ENCODE measurements at regions not wholly inside any gene's neighbourhood (a gene's known extent, or its start where the extent isn't known, plus 50 kb on each side); places are given as distances from the start of the nearest gene placed in this dataset.

DNA sequence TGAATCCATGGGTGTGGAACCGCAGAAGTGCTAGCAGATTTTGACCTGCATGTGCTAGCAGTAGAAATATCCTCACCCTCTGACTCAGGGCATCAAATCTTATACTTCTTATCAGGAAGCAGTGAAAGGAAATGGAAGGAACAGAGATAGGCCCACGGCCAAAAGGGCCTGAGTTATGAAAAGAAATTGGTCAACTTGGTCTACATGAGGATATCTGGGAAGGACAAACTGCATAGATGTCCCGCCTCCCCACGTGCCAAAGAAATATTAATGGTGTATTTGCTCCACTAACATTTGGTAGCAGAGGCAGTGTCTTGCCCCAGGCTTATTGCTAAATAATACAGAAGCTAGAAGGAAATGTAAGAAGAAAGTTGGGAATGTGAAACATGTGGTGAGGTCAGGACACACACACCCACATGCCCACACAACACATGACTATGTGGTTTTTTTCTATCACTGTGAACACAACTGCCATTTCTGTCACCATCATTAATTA is 93.6 kb upstream of the COL8A1 start:
- DNase-seq (ENCODE audit: extremely low read depth in 1 of 11, low read depth in 9 of 11, low spot score in 4 of 11): no peak

DNA sequence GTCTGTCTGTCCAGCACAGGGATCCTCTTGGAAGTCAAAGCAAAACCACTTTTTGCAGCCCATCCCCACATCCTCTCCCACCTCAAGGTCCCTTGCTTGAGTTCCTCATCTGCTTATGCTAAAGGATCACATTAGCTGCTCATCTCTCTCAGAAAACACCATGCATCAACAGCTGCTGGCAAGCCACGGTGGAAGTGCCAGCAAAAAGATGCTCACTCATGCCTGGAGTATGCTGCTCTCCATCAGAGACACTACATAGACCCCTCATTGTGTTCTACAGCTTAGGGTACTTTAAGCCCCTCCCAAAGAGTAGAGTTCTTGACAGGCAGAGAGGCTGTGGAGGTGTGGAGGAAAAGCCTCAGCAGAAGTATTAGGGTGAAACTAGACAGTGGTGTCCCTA is 94.6 kb upstream of the COL8A1 start:
- no peak for DNase-seq (ENCODE audit: extremely low read depth in 1 of 11, low read depth in 9 of 11, low spot score in 4 of 11)

DNA sequence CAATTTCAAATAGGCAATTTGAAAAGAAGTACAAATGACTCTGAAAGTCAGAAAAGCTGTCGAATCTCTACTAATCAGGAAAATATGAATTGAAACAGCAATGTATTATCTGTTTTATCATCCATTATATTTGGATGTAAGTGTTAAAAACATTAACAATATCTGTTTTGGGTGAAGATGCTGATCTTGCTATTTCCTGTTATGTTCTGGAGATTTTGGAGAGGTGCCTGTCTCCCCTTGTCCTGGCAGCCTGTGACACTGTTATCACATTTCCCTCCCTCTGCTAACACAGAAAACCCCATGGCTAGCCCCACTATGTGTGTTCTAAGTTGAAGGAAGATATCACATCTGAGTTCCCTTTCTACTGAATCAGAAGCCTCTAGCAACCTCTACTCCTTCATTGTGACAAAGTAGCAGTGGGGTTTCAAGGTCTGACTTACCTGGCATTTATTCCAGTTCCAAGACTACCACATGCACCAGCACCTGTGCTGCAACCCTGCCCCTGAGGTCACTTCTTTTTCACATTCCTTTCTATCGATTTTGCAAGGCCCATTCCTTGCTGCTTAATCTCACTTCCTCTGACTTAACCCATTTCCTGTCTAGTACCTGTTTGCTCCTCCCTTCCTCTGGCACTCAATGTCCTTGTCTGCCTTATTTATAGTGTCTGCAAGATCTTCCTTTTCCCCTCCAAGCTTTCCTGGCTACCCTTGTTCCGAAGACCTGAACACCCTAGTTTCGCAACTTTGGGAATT is 95.5 kb upstream of the COL8A1 start:
- no peak for DNase-seq (ENCODE audit: extremely low read depth in 1 of 11, low read depth in 9 of 11, low spot score in 4 of 11)

DNA sequence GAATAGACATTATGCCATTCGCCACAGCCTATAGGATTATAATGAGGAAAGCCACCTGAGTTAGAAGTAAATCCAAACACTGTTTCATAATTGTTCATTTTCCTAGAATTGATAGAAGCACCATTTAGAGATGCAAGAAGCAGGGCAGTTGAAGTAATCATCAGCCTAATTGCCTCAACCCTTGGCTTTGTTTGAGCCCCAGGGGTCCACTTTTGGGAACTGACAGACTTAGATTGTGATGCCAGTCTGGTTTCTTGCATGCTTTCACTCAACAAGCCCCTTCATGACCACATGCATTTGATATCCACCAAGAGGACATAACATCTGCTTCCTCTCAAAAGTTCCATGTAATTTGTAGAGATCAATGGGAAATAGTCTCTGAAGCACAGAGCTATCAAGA is 97.2 kb upstream of the COL8A1 start:
- DNase-seq (ENCODE audit: extremely low read depth in 1 of 11, low read depth in 9 of 11, low spot score in 4 of 11): no peak

DNA sequence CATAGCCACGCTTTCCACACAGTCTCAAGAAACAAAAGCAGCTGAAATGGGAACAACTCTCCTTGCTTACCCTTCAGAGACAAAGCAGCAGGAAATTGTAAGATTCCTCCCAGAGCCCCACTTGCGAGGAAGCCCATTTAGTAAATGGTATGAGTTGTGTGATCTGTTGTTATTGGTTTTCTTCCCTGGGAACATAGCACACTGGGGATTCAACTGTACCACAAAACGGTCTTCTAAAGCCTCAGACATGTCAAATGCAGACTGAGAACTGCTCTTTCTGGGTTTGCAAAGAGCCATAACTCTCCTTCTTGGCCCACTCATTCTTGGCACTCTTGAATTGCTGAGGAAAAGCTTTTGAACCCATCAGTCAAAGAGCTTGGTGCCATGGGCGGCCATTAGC is 101.0 kb upstream of the COL8A1 start:
- DNase-seq (ENCODE audit: extremely low read depth in 1 of 11, low read depth in 9 of 11, low spot score in 4 of 11): no peak

DNA sequence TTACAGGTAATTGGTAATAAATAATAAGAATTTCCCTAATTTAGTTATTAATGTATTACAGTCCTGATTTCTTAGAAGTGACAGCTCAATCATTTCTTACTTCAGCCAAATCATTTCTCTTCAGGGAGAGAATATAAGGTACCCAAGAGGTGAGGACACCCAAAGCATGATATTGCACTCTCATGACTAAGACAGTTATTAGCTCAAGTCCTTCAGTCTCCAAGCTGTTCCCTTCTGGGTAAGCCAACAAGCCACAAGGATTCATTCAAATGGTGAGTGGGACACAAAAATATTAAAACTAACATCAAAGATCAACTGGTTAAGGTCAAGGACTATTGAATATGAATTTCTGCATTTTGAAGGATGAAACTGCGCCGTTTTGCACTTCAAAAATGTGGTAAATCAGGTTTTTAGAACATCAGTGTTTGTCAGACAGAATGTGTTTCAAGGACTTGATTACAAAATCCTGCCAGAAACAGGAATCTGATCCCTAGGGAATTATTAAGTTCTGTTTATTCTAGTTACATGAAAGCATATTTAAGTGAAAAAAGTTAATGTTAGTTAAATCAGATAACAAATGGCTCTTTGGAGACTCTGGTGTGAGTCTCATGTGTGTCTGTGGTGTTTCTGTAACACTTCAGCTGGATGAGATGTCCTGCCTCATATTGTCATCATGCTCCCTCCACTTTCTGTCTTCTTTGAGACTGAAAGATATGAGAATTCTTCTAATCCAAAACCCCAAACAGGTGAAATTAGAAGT is 101.7 kb upstream of the COL8A1 start:
- no peak for DNase-seq (ENCODE audit: extremely low read depth in 1 of 11, low read depth in 9 of 11, low spot score in 4 of 11)

DNA sequence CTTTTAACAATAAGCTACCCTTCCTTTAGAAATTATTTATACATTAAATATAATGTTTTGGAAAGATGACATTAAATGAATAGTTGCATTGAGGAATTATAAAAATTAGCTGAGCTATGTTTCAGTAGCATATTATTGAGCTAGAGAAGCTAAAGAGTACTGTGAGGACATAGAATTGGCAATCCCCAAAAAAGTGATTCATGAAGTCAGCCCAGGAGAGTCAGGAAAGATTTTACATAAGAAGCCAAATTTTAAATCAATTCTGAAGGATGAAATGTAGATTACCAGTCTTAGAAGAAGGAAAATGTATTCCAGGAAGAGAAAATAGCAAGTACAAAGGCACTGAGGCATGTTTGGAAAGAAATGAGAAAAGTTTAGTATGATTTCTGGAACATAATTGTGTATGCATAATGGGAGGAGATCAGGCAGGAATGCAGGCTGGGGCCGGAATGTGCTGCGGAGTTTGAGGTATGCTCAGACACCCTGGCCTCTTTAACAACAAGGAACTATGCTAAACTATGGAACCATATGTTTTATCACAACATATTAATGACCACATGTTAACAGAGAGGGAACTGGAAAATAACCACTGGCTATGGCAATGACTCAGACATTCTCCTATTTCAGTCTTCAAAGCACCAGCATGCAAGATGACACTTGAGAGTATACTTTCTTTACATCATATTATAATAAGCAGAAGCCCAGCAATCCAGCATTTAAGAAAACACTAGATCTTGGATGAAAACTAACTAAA is 103.3 kb upstream of the COL8A1 start:
- DNase-seq (ENCODE audit: extremely low read depth in 1 of 11, low read depth in 9 of 11, low spot score in 4 of 11): no peak

DNA sequence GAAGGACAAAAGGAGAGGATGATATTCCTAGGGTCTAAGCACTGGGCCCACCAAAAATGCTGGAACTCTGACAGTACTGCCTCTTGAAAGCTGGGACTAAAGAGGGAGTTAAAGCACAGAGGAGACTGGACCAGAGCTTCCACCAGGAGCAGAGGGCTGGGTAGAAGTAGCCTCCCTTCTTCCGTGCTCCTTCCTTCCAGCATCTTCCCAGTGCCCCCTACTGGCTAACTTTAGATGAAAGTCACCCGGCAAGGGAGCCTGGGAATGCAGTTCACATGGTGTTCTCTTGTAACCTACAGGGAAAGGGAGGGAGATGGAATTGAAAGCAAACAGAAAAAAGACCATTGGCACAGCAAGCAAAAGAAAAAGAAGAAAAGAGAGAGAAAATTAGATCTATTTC is 106.1 kb upstream of the COL8A1 start:
- no peak for DNase-seq (ENCODE audit: extremely low read depth in 1 of 11, low read depth in 9 of 11, low spot score in 4 of 11)

DNA sequence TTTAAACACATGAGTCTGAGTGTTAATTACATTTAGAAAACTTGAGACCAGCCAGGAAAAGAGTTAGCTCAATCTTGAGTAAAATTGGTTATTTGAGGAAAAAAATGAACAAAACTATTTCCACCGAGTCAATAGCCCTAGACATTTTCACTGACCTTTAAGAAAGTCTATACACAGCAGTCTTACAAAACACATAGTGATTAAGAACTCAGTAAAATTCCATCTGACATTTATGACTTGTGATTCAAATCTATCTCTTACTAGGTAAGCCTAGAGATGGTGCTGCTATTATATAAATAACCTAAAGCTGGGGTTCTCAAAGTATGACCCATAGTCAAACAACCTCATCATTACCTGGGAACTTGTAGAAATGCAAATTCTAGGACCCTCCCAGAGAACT is 109.1 kb upstream of the COL8A1 start:
- DNase-seq (ENCODE audit: extremely low read depth in 1 of 11, low read depth in 9 of 11, low spot score in 4 of 11): no peak

DNA sequence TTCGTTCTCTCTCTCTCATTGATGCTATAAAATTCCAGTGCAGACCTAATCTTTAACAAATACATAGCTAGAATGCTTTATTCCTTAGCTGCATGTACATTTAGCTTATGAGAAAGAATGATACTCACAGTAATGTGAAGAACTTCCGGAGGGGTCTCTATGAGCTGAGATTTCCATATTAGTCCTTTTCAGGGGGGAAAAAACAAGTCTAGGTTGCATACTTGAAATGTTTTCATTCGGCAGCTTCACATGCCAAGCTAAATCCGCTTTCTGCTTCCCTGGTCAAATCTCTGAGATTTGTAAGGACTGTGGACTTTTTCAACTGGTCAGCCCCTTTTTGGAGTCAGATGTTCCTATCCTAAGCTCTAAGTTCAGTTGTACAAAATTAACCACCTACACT is 111.5 kb upstream of the COL8A1 start:
- no peak for DNase-seq (ENCODE audit: extremely low read depth in 1 of 11, low read depth in 9 of 11, low spot score in 4 of 11)

DNA sequence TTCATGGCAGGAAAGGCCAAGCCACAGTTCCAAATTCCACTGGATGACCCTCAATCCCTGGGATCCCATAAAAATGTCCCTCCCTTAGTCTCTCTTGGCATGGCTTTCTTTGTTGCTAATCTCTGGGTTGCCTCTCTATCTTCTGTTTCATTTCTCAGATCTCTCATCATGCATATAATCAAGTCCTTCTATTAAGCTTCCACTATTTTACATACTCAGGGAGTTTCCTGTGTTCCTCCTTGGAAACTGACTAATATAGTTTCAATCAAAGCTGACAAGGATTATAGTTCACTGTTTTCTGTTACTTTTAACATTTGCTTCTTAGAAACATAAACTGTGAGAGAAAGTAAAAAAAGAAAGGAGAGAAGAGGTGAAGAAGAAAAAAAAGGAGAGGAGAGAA is 113.8 kb upstream of the COL8A1 start:
- no peak for DNase-seq (ENCODE audit: extremely low read depth in 1 of 11, low read depth in 9 of 11, low spot score in 4 of 11)

DNA sequence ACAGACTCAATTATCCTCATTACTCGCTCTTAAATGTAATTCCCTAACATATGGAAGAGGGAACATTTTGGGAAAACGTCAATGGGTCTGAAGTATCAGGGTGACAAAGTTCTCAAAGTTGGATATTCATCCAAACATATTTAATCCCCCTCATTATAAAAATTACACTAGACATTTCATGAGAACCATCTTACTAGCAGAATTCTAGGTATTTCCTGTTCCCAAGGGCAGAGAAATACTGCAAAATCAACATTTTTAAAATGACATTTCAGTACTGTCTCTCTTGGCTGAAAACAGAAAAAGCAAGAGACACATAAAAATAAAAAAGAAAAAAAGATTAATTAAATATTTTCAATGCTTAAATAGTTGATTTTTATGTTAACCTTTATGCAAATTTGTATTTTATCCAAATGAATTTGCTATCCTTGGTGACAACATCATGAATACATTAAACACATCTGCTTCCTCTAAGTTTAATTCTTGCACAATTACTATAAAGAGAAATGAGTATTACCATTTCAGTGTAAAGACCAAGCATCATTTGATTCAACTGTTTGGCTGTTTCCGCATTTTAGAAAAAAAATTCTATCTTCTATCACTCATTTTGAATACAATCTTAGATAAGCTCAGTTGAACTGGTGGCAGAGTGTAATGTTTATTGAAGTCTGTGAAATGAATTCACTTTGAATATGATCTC is 114.8 kb upstream of the COL8A1 start:
- no peak for DNase-seq (ENCODE audit: extremely low read depth in 1 of 11, low read depth in 9 of 11, low spot score in 4 of 11)

DNA sequence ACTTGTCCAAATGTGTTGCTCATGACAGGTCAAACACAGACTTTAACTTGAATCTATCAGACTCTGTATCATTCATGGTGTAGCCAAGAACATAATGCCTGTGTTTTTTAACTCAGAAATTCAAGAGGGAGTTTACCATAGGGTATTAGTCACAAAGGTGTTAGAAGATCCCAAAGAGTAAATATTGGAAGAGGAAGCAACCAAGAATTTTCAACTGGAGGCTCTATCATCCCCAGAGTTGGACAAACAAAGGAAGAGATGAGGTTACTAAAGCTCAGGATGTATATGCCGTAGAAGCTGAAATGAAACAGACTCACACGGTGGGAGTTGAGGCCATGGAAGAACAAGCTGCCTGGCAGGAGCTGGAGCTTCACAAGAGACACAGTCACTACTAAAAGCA is 116.2 kb upstream of the COL8A1 start:
- DNase-seq (ENCODE audit: extremely low read depth in 1 of 11, low read depth in 9 of 11, low spot score in 4 of 11): no peak

DNA sequence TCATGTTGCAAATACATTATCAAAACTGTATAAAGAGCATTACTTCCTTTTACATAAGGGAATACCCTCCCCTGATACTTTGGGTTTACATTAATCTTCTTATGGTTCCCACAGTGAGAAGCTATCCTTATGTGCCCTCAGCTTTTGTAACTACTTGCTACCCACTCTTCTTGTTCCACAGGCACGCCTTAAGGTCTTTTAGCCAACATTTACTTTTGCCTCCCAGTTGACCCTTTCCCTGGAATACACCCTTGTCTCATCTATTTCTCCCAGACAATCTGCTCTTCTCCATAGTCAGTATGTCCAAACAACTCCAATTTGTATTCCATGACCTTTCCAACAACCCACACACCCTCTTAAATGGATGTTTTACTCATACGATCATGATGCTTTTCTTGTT is 116.8 kb upstream of the COL8A1 start:
- no peak for DNase-seq (ENCODE audit: extremely low read depth in 1 of 11, low read depth in 9 of 11, low spot score in 4 of 11)

DNA sequence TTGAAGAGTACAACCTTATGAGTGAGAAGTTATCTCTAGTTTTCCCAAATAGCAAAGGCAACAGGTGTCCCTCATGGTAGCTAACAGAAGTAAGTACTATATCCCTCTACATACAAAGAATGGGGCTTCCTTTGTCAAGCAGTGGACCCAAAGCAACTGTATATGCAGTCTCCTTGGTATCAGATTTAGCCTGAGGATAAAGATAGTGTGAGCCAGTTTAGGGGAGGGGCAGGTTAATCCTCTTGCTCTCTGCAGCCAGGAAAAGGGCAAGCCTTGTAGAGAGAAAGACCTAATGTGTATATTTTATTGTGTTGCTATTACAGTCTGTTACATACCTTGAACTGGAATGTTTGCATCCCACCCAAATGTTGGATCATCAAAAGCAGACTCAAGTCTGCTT is 117.9 kb upstream of the COL8A1 start:
- DNase-seq (ENCODE audit: extremely low read depth in 1 of 11, low read depth in 9 of 11, low spot score in 4 of 11): no peak

DNA sequence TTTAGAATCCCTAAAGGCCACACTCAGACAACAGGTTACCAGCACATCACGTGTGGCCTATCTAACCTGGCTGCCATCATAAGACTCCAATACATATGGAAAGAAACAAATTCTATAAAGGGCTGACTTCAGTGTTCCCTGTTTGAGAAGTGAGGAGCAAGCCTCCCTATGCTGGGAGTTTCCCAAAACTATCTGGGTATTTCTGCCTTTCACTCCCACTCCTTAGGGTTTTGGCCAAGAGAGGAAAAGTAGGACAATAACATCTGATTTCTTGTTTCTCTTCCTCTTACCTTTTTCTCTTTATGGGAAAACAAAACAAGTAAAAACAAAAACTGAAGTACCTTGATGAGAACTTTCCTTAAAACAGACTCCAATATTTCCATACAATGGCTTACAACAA is 121.5 kb upstream of the COL8A1 start:
- DNase-seq (ENCODE audit: extremely low read depth in 1 of 11, low read depth in 9 of 11, low spot score in 4 of 11): no peak

DNA sequence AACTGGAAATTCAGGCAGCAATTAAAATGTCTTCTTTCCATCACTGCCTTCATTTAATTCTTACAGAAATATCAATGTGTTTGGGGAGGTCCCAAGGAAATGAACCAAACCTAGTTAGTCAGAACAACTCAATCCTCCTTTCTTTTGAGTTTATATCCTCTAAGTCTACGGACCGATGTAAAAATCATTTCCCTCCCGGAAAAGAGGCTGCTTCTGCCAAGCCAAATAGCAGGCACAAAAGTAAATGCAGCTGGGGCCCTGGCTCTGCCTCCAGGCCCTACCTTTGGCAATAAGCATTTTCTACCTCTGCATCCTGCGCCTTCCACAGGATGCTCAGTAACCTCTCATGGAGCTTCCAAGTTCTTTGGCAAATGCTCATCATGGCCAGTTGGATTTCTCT is 122.5 kb upstream of the COL8A1 start:
- no peak for DNase-seq (ENCODE audit: extremely low read depth in 1 of 11, low read depth in 9 of 11, low spot score in 4 of 11)

DNA sequence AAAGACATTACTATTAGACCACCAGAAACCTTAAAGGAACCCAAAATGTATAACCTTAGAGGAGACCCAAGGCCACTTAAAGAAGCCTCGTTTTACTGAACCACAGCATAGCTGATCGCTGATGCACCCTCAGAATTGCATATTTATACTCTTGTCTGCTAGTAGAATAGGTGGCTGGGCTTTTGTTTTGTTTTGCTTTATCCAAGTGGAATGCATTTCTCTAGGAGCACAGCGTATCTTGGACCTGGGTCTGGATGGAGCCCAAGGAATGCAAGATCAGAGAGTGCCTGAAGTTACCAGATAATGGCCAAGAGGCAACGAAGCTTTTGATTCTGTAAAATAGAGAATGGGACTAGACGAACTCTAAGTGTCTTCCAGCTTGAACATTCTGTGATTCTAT is 129.2 kb upstream of the COL8A1 start:
- no peak for DNase-seq (ENCODE audit: extremely low read depth in 1 of 11, low read depth in 9 of 11, low spot score in 4 of 11)

DNA sequence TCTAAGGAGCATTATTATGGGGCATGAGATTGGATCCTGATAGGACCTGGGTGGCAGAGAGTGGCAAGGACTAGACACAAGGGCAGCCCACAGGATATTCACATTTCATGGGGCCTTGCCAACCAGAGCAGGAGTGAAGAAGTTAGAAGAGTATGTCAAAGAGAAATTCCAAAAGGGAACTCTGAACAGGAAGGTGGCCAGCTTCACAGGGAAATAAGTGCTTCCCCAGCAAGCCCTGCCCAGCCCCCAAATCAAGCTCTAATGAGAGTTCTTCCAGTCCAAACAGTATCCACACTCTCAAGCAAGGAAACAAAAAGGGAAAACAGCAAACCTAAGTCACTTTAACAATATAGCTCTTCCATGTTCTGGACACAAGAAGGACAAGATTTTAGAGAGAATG is 130.2 kb upstream of the COL8A1 start:
- DNase-seq (ENCODE audit: extremely low read depth in 1 of 11, low read depth in 9 of 11, low spot score in 4 of 11): no peak
